Central memory CD8-positive, alpha-beta T cell (primary cell): ENCODE measurements at regions not wholly inside any gene's neighbourhood (a gene's known extent, or its start where the extent isn't known, plus 50 kb on each side); places are given as distances from the start of the nearest gene placed in this dataset.

Source experiments
- ATAC-seq: fragments of 150-1000 bp; cut with Tn5 transposase; replicated peaks from 2 replicates; pipeline ENCODE4 v1.10.0; 2022; ENCODE audit warnings: mild to moderate bottlenecking, moderate FRiP score, moderate number of reproducible peaks; ENCODE audit not compliant: poor library complexity, severe bottlenecking; ENCODE audit errors: extremely low read depth
- DNase-seq, 2 donors: peaks; one replicate each; pipeline ENCODE4 v3.0.0; 2021; ENCODE audit warnings: low spot score in 2 of 2
- H3K27ac Mint-ChIP-seq: one replicate; pipeline ENCODE4 v1.8.0; 2022; ENCODE audit warnings: low read depth, mild to moderate bottlenecking, moderate library complexity, mixed read lengths
- H3K27me3 Mint-ChIP-seq: one replicate; pipeline ENCODE4 v1.8.0; 2022; ENCODE audit warnings: mixed read lengths
- H3K36me3 Mint-ChIP-seq: one replicate; pipeline ENCODE4 v1.8.0; 2022; ENCODE audit warnings: mild to moderate bottlenecking, moderate library complexity, mixed read lengths; ENCODE audit not compliant: insufficient read depth
- H3K4me1 Mint-ChIP-seq: one replicate; pipeline ENCODE4 v1.8.0; 2022; ENCODE audit warnings: mixed read lengths
- H3K4me3 Mint-ChIP-seq: one replicate; pipeline ENCODE4 v1.8.0; 2022; ENCODE audit warnings: mild to moderate bottlenecking, moderate library complexity, mixed read lengths
- H3K9me3 Mint-ChIP-seq: one replicate; pipeline ENCODE4 v1.8.0; 2022; ENCODE audit warnings: mixed read lengths

- H3K4me1 Mint-ChIP-seq, result no peaks in the 10 kb centered on the region
- ATAC-seq (no peak), DNase-seq (no peak)
- no peaks in the 10 kb centered on the region for H3K36me3 Mint-ChIP-seq
- H3K27me3 Mint-ChIP-seq, result no peaks in the 10 kb centered on the region
- no peak overlapping the region for H3K27ac Mint-ChIP-seq
- H3K4me3 Mint-ChIP-seq, result no peak overlapping the region
- peaks cover 11% of the 10 kb centered on the region for H3K9me3 Mint-ChIP-seq
Measured at GRCh38 chr4:125760201-125760819, 445.6 kb downstream of the FAT4 start.

DNA sequence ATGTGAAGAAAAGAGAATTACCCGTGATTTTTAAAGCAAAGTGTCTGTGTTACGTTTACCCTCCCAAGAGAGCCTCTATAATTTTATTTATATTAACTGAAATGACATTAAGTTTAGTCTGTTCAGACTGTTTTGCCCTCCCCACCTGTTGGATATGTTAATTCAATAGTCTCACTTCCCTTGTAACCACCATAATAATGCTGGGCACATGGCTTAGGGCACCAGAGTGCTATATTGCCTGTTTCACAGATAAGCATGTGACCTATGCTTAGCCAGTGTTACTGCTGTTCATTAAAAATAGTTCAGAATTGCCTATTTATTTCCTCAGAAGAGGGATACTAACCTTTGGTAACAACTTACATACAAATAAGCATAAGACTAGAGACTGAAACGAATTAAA lies 446.2 kb downstream of the FAT4 start:
- Mint-ChIP-seq H3K9me3 (peaks cover 12% of the 10 kb centered on the region), H3K27ac (no peak overlapping the region), H3K27me3 (no peaks in the 10 kb centered on the region), H3K4me3 (no peak overlapping the region), H3K4me1 (no peaks in the 10 kb centered on the region), H3K36me3 (no peaks in the 10 kb centered on the region)
- ATAC-seq (no peak), DNase-seq (no peak)

DNA sequence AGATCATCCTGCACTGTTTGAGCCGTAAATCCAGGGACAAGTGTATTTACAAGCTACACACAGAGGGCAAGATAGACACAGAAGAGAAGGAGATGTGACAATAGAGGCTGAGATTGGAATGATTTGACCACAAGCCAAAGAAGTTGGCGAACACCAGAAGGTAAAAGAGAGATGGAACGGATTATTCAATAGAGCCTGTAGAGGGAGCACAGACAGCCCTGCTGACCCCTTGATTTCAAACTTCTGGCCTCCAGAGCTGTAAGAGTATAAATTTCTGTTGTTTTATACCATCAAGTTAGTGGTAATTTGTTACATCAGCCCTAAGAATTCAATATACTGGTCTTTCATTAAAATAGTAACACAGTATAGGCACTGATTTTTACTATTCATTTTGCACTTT lies 447.8 kb downstream of the FAT4 start:
- Mint-ChIP-seq H3K4me3 (no peak overlapping the region), H3K36me3 (no peaks in the 10 kb centered on the region), H3K27ac (no peak overlapping the region), H3K27me3 (no peaks in the 10 kb centered on the region), H3K9me3 (peaks cover 12% of the 10 kb centered on the region), H3K4me1 (no peaks in the 10 kb centered on the region)
- no peak for DNase-seq
- ATAC-seq, result no peak

GRCh38 chr4:125765941-125766340 lies 451.2 kb downstream of the FAT4 start:
- no peak overlapping the region for H3K27ac Mint-ChIP-seq
- no peaks in the 10 kb centered on the region for H3K36me3 Mint-ChIP-seq
- ATAC-seq (no peak), DNase-seq (no peak)
- peaks cover 12% of the 10 kb centered on the region for H3K9me3 Mint-ChIP-seq
- no peaks in the 10 kb centered on the region for H3K27me3 Mint-ChIP-seq
- no peaks in the 10 kb centered on the region for H3K4me1 Mint-ChIP-seq
- H3K4me3 Mint-ChIP-seq, result no peak overlapping the region

DNA sequence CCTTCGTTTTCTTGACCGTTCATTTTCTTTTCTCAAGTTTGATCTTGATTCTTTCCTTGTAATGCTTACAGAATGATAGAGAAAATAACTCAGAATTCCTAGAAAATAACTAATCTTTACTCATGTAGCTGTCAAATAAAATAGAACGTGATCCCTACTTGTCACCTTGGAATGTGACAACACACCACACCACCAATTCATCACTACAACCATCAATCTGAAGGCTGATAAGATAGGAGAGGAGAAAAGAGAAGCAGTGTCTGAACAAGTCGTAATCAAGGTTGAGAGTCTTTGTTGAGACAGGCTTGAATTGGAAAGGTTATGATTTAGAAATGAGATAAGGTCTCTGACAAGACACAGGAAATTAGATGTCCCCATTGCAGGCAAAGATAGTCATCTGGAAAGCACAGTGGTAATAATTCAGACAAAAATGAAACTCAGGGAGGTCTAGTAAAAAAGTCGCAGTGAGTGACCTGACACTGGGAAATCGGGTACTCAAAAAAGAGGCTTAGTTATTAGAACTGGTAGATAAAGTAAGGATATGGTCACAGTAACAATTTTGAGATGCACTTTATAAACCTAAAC lies 456.2 kb downstream of the FAT4 start:
- Mint-ChIP-seq H3K27me3 (no peaks in the 10 kb centered on the region), H3K36me3 (no peaks in the 10 kb centered on the region), H3K4me1 (no peaks in the 10 kb centered on the region), H3K4me3 (no peak overlapping the region), H3K27ac (no peak overlapping the region), H3K9me3 (peaks cover 47% of the 10 kb centered on the region)
- DNase-seq (no peak), ATAC-seq (no peak)

DNA sequence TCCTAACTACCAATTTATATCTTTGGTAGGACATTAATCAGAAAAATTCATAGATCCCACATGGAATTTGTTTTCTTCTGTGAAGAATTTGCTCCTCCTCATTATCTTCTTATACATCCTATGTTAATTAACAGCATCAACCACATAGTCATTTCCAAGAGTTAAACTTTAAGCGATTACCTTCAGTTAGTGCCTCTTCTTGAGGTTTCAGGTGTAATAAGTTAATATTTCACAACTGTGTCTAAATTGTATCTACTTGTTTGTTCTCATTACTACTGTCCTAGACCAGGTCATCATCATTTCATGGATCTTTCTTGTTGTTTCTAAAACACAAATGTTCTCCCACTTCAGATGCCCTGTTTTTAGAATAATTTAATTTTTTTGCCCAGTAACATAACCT lies 457.9 kb downstream of the FAT4 start:
- no peaks in the 10 kb centered on the region for H3K36me3 Mint-ChIP-seq
- DNase-seq (no peak), ATAC-seq (no peak)
- peaks cover 51% of the 10 kb centered on the region for H3K9me3 Mint-ChIP-seq
- no peak overlapping the region for H3K4me3 Mint-ChIP-seq
- no peaks in the 10 kb centered on the region for H3K27me3 Mint-ChIP-seq
- no peaks in the 10 kb centered on the region for H3K4me1 Mint-ChIP-seq
- no peak overlapping the region for H3K27ac Mint-ChIP-seq

GRCh38 chr4:125773502-125773901 lies 458.7 kb downstream of the FAT4 start:
- ATAC-seq (no peak), DNase-seq (no peak)
- Mint-ChIP-seq H3K4me1 (no peaks in the 10 kb centered on the region), H3K4me3 (no peak overlapping the region), H3K27me3 (no peaks in the 10 kb centered on the region), H3K36me3 (no peaks in the 10 kb centered on the region), H3K27ac (no peak overlapping the region), H3K9me3 (peaks cover 52% of the 10 kb centered on the region)

DNA sequence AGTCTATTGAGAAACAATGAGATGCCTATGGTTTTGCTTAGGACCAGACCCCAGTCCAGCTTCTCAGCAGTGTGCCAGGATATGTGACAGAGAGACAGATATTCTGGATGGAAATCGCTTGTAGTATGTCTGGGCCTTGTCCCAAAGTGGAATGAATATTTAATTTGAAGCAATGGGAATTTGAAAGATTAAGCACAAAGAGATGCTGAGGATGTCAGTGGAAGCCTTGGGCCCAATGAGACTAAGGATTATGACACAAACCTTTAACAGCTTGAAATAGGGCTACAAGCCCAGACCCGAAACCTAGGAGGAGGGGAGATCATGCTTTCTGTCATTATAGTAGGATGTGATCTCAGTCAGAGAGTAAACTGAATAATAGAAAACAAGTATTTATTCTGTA lies 459.2 kb downstream of the FAT4 start:
- ATAC-seq (no peak), DNase-seq (no peak)
- H3K27ac Mint-ChIP-seq, result no peak overlapping the region

DNA sequence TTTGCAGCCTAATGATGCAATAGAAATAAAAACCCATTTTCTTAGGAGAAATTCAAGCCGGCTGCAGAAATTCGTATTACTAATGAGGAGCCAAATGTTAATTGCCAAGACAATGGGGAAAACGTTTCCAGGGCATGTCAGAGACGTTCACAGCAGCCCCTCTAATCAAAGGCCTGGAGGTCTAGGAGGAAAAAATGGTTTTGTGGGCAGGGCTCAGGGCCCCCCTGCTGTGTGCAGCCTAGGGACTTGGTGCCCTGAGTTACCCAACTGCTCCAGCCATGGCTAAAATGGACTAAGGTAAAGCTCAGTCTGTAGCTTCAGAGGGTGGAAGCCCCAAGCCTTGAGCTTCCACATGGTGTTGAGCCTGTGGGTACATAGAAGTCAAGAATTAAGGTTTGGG lies 461.4 kb downstream of the FAT4 start:
- H3K4me1 Mint-ChIP-seq, result no peaks in the 10 kb centered on the region
- no peaks in the 10 kb centered on the region for H3K36me3 Mint-ChIP-seq
- H3K27ac Mint-ChIP-seq, result no peak overlapping the region
- H3K27me3 Mint-ChIP-seq, result no peaks in the 10 kb centered on the region
- ATAC-seq, result no peak
- no peak overlapping the region for H3K4me3 Mint-ChIP-seq
- H3K9me3 Mint-ChIP-seq, result peaks cover 49% of the 10 kb centered on the region
- no peak for DNase-seq

More for the DNA sequence above, 459.2 kb downstream of the FAT4 start:
- peaks cover 52% of the 10 kb centered on the region for H3K9me3 Mint-ChIP-seq
- no peaks in the 10 kb centered on the region for H3K4me1 Mint-ChIP-seq
- no peaks in the 10 kb centered on the region for H3K36me3 Mint-ChIP-seq
- H3K27me3 Mint-ChIP-seq, result no peaks in the 10 kb centered on the region
- H3K4me3 Mint-ChIP-seq, result no peak overlapping the region

GRCh38 chr4:125780164-125780563 lies 465.4 kb downstream of the FAT4 start:
- no peak overlapping the region for H3K4me3 Mint-ChIP-seq
- peaks cover 22% of the 10 kb centered on the region for H3K9me3 Mint-ChIP-seq
- DNase-seq, result no peak
- no peak for ATAC-seq
- H3K36me3 Mint-ChIP-seq, result no peaks in the 10 kb centered on the region
- no peak overlapping the region for H3K27ac Mint-ChIP-seq
- no peaks in the 10 kb centered on the region for H3K27me3 Mint-ChIP-seq
- no peaks in the 10 kb centered on the region for H3K4me1 Mint-ChIP-seq

GRCh38 chr4:125780747-125781146 lies 466.0 kb downstream of the FAT4 start:
- Mint-ChIP-seq H3K27me3 (no peaks in the 10 kb centered on the region), H3K4me1 (no peaks in the 10 kb centered on the region), H3K9me3 (peaks cover 18% of the 10 kb centered on the region), H3K4me3 (no peak overlapping the region), H3K36me3 (no peaks in the 10 kb centered on the region), H3K27ac (no peak overlapping the region)
- ATAC-seq, result no peak
- DNase-seq, result no peak

- no peaks in the 10 kb centered on the region for H3K36me3 Mint-ChIP-seq
- no peak for ATAC-seq
- peaks cover 16% of the 10 kb centered on the region for H3K9me3 Mint-ChIP-seq
- H3K27ac Mint-ChIP-seq, result no peak overlapping the region
- no peak for DNase-seq
- no peak overlapping the region for H3K4me3 Mint-ChIP-seq
- H3K4me1 Mint-ChIP-seq, result no peaks in the 10 kb centered on the region
- no peaks in the 10 kb centered on the region for H3K27me3 Mint-ChIP-seq
Measured at GRCh38 chr4:125781651-125782050, 466.9 kb downstream of the FAT4 start.

- Mint-ChIP-seq H3K36me3 (no peaks in the 10 kb centered on the region), H3K4me1 (no peaks in the 10 kb centered on the region), H3K9me3 (peaks cover 6% of the 10 kb centered on the region), H3K27ac (no peak overlapping the region), H3K27me3 (no peaks in the 10 kb centered on the region), H3K4me3 (no peak overlapping the region)
- DNase-seq (no peak), ATAC-seq (no peak)
Measured at GRCh38 chr4:125784741-125785140, 470.0 kb downstream of the FAT4 start.
